ENCODE measurements at regions not wholly inside any gene's neighbourhood (a gene's known extent, or its start where the extent isn't known, plus 50 kb on each side); places are given as distances from the start of the nearest gene placed in this dataset.

DNA sequence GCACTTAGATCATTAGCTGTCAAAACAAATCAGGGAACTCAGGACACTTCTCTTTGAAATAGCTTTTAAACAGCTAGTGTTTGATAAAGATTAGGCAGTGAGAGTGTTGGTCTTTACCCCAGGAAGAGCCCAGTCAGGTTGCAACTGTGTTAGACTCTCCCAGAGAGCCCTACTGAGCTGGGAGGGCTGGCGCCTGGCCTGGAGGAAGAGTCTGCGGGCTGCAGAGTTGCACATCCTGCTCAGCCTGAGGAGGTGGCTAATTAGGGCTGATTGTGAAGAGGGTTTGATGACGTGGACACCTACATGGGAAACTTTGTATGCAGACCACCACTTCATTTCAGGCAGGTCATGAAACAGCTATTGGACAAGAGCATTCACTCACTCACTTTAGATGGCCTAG is 112.0 kb downstream of the TMEM174 start:
- TF ChIP-seq, protein P1, sequence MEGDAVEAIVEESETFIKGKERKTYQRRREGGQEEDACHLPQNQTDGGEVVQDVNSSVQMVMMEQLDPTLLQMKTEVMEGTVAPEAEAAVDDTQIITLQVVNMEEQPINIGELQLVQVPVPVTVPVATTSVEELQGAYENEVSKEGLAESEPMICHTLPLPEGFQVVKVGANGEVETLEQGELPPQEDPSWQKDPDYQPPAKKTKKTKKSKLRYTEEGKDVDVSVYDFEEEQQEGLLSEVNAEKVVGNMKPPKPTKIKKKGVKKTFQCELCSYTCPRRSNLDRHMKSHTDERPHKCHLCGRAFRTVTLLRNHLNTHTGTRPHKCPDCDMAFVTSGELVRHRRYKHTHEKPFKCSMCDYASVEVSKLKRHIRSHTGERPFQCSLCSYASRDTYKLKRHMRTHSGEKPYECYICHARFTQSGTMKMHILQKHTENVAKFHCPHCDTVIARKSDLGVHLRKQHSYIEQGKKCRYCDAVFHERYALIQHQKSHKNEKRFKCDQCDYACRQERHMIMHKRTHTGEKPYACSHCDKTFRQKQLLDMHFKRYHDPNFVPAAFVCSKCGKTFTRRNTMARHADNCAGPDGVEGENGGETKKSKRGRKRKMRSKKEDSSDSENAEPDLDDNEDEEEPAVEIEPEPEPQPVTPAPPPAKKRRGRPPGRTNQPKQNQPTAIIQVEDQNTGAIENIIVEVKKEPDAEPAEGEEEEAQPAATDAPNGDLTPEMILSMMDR (conservative IDR thresholded peaks at IDR 0.05; ENCODE audit: low read length) = no peak
- TF ChIP-seq EZH2phosphoT487 (IDR thresholded peaks at IDR 0.05; ENCODE audit: borderline replicate concordance, low read depth, low read length) = no peak
